H1 (cell line): ENCODE measurements at regions not wholly inside any gene's neighbourhood (a gene's known extent, or its start where the extent isn't known, plus 50 kb on each side); places are given as distances from the start of the nearest gene placed in this dataset.

Experiments
- CTCF ChIA-PET: fragments of 300-600 bp; sonication (Branson Sonifier 250); formaldehyde crosslinking; loops from one replicate; lab custom pipeline; 2021; ENCODE audit not compliant: partially characterized antibody; lab: Charles Lee
- POLR2A ChIA-PET: fragments of 300-600 bp; sonication (Branson Sonifier 250); formaldehyde crosslinking; loops from one replicate; lab custom pipeline; 2021; ENCODE audit warnings: inconsistent platforms; ENCODE audit not compliant: partially characterized antibody; lab: Charles Lee
- DNase-seq, 2 experiments: peaks; one replicate each; pipeline versions ENCODE4 v3.0.0 to v3.0.0-alpha.2; 2010 to 2022; ENCODE audit warnings: low spot score in 2 of 2, low read depth in 1 of 2, mixed read lengths in 1 of 2
- FAIRE-seq: peaks from 2 replicates; lab custom pipeline; 2011; peaks lifted over from hg19 to GRCh38; lab: Jason Lieb, UNC
- H2AFZ ChIP-seq: 2 replicates; pipeline ENCODE4 v1.8.1; 2012; ENCODE audit warnings: low read length, inconsistent platforms
- H2AK5ac ChIP-seq: 2 replicates; pipeline ENCODE4 v1.6.1; 2013; ENCODE audit warnings: low read depth, low read length
- H2BK120ac ChIP-seq: replicated peaks from 2 replicates; pipeline ENCODE3; 2013; ENCODE audit warnings: low read depth, low read length, inconsistent platforms
- H2BK12ac ChIP-seq: 2 replicates; pipeline ENCODE4 v1.6.1; 2013; ENCODE audit warnings: low read depth, low read length
- H2BK15ac ChIP-seq: 2 replicates; pipeline ENCODE4 v1.6.1; 2013; ENCODE audit warnings: low read length
- H2BK20ac ChIP-seq: 2 replicates; pipeline ENCODE4 v1.6.1; 2013; ENCODE audit warnings: low read length
- H2BK5ac ChIP-seq: 2 replicates; pipeline ENCODE4 v1.6.1; 2013; ENCODE audit warnings: low read depth, low read length
- H3K14ac ChIP-seq: 2 replicates; pipeline ENCODE4 v1.6.1; 2013; ENCODE audit warnings: inconsistent platforms; ENCODE audit not compliant: insufficient read length
- H3K18ac ChIP-seq: 2 replicates; pipeline ENCODE4 v1.6.1; 2013; ENCODE audit warnings: low read length; ENCODE audit errors: extremely low read depth
- H3K23ac ChIP-seq: 2 replicates; pipeline ENCODE4 v1.6.1; 2013; ENCODE audit warnings: inconsistent platforms; ENCODE audit not compliant: insufficient read length
- H3K23me2 ChIP-seq: 2 replicates; pipeline ENCODE4 v1.6.1; 2013; ENCODE audit warnings: low read depth, low read length
- H3K27ac ChIP-seq: 2 replicates; pipeline ENCODE4 v1.6.1; 2011; ENCODE audit warnings: low read depth, low read length, inconsistent platforms
- H3K27me3 ChIP-seq, 4 experiments: replicated peaks in 1 of 4; 1 replicate in 1 of 4; 2 replicates in 3 of 4; pipeline versions ENCODE4 v1.6.1 to v1.8.1; 2011 to 2013; ENCODE audit warnings: low read length in 3 of 4, mild to moderate bottlenecking in 3 of 4, inconsistent platforms in 2 of 4, mixed read lengths in 2 of 4, moderate library complexity in 1 of 4; ENCODE audit not compliant: control insufficient read depth in 3 of 4, insufficient read depth in 3 of 4; ENCODE audit errors: extremely low read depth in 1 of 4
- H3K36me3 ChIP-seq, 4 experiments: 2 replicates each; pipeline versions ENCODE4 v1.6.1 to v1.8.1; 2011 to 2013; ENCODE audit warnings: mild to moderate bottlenecking in 4 of 4, low read length in 3 of 4, moderate library complexity in 2 of 4, control low read depth in 1 of 4, inconsistent platforms in 1 of 4; ENCODE audit not compliant: insufficient read depth in 4 of 4, control insufficient read depth in 2 of 4
- H3K4ac ChIP-seq: replicated peaks from 2 replicates; pipeline ENCODE3; 2013; ENCODE audit warnings: low read length, low read depth, mixed read lengths, inconsistent platforms; ENCODE audit not compliant: insufficient read length
- H3K4me1 ChIP-seq, 4 experiments: replicated peaks in 1 of 4; 1 replicate in 1 of 4; 2 replicates in 3 of 4; pipeline versions ENCODE4 v1.6.1 to v1.8.1; 2011 to 2013; ENCODE audit warnings: low read length in 3 of 4, inconsistent platforms in 2 of 4, mixed read lengths in 1 of 4; ENCODE audit not compliant: insufficient read depth in 4 of 4, control insufficient read depth in 3 of 4
- H3K4me2 ChIP-seq, 2 experiments: 2 replicates each; pipeline versions ENCODE4 v1.6.1 to v1.8.1; 2011 to 2013; ENCODE audit warnings: low read depth in 2 of 2, low read length in 2 of 2, control low read depth in 1 of 2, inconsistent platforms in 1 of 2, mild to moderate bottlenecking in 1 of 2; ENCODE audit not compliant: insufficient read depth in 1 of 2
- H3K4me3 ChIP-seq, 4 experiments: fragments of 200-600, 300-600 bp in 1 of 4; sonication (generic), shearing (Covaris generic), sonication (Bioruptor Twin) in 1 of 4; 2 replicates each; pipeline versions ENCODE4 v1.5.1 to v1.8.1; 2011 to 2016; ENCODE audit warnings: low read length in 4 of 4, low read depth in 3 of 4, control low read depth in 2 of 4, inconsistent platforms in 2 of 4, mild to moderate bottlenecking in 2 of 4, mixed read lengths in 1 of 4, moderate library complexity in 1 of 4; ENCODE audit not compliant: insufficient read depth in 2 of 4; ENCODE audit errors: extremely low read depth in 1 of 4
- H3K56ac ChIP-seq: replicated peaks from 2 replicates; pipeline ENCODE3; 2013; ENCODE audit warnings: low read depth, mild to moderate bottlenecking, mixed read lengths, low read length, inconsistent platforms; ENCODE audit not compliant: insufficient read length
- H3K79me1 ChIP-seq: 2 replicates; pipeline ENCODE4 v1.6.1; 2013; ENCODE audit warnings: low read depth, low read length, control low read depth
- H3K79me2 ChIP-seq, 2 experiments: 2 replicates each; pipeline versions ENCODE4 v1.6.1 to v1.8.1; 2012 to 2013; ENCODE audit warnings: low read length in 2 of 2, mild to moderate bottlenecking in 2 of 2, inconsistent platforms in 1 of 2; ENCODE audit not compliant: insufficient read depth in 2 of 2, control insufficient read depth in 1 of 2
- H3K9ac ChIP-seq, 4 experiments: replicated peaks in 1 of 4; 1 replicate in 1 of 4; 2 replicates in 3 of 4; pipeline versions ENCODE4 v1.6.1 to v1.8.1; 2011 to 2013; ENCODE audit warnings: low read depth in 3 of 4, low read length in 3 of 4, control low read depth in 2 of 4, mild to moderate bottlenecking in 2 of 4, moderate library complexity in 2 of 4, inconsistent platforms in 1 of 4; ENCODE audit errors: extremely low read depth in 1 of 4
- H3K9me3 ChIP-seq, 2 experiments: 2 replicates each; pipeline versions ENCODE4 v1.6.1 to v1.8.1; 2012 to 2013; ENCODE audit warnings: mild to moderate bottlenecking in 2 of 2, moderate library complexity in 2 of 2, control low read depth in 1 of 2, inconsistent platforms in 1 of 2, low read depth in 1 of 2, low read length in 1 of 2, mixed read lengths in 1 of 2; ENCODE audit not compliant: insufficient read depth in 2 of 2
- H4K20me1 ChIP-seq, 2 experiments: replicated peaks in 1 of 2; 2 replicates each; pipeline versions ENCODE3 to v1.8.1; 2011 to 2013; ENCODE audit warnings: inconsistent platforms in 2 of 2, low read length in 2 of 2, mild to moderate bottlenecking in 1 of 2; ENCODE audit not compliant: insufficient read depth in 2 of 2, control insufficient read depth in 1 of 2
- H4K5ac ChIP-seq: 2 replicates; pipeline ENCODE4 v1.6.1; 2013; ENCODE audit warnings: low read length, low read depth, mixed read lengths, inconsistent platforms; ENCODE audit not compliant: insufficient read length
- H4K8ac ChIP-seq: 2 replicates; pipeline ENCODE4 v1.8.0; 2013; ENCODE audit warnings: mild to moderate bottlenecking, moderate library complexity, low read length, inconsistent platforms; ENCODE audit not compliant: insufficient read depth; ENCODE audit errors: extremely low read depth
- H4K91ac ChIP-seq: replicated peaks from 2 replicates; pipeline ENCODE3; 2013; ENCODE audit warnings: low read length, mixed read lengths, inconsistent platforms; ENCODE audit not compliant: insufficient read length
- BCL11A ChIP-seq, 2 experiments: IDR thresholded peaks; one replicate each; pipeline ENCODE4 v1.6.1; 2011; ENCODE audit warnings: low read depth in 2 of 2, low read length in 2 of 2, mild to moderate bottlenecking in 2 of 2
- CREB1 ChIP-seq: IDR thresholded peaks from 2 replicates; pipeline ENCODE4 v1.6.1; 2012; ENCODE audit warnings: inconsistent platforms
- FOSL1 ChIP-seq: IDR thresholded peaks from 2 replicates; pipeline ENCODE4 v1.6.1; 2011; ENCODE audit warnings: mild to moderate bottlenecking, low read depth, low read length, moderate library complexity; ENCODE audit not compliant: insufficient read depth
- GTF2F1 ChIP-seq: IDR thresholded peaks from 2 replicates; pipeline ENCODE4 v1.6.1; 2012; ENCODE audit warnings: low read depth, low read length, improper control_type of control experiment, borderline replicate concordance
- NANOG ChIP-seq: IDR thresholded peaks from 2 replicates; pipeline ENCODE4 v1.6.1; 2011; ENCODE audit warnings: low read length, low read depth, mild to moderate bottlenecking, inconsistent platforms; ENCODE audit not compliant: insufficient read depth, poor library complexity, severe bottlenecking
- RFX5 ChIP-seq: IDR thresholded peaks from 2 replicates; pipeline ENCODE4 v1.6.1; 2011; ENCODE audit warnings: low read depth, low read length, improper control_type of control experiment, borderline replicate concordance
- SAP30 ChIP-seq: fragments of 300-600 bp; sonication (generic); IDR thresholded peaks from 2 replicates; pipeline ENCODE4 v1.7.1; 2012; ENCODE audit warnings: low read length, moderate library complexity, mild to moderate bottlenecking, inconsistent platforms; ENCODE audit not compliant: insufficient read depth, insufficient replicate concordance
- SIN3A ChIP-seq, 2 experiments: IDR thresholded peaks in 1 of 2; conservative IDR thresholded peaks in 1 of 2; 2 replicates each; pipeline ENCODE4 v1.6.1; 2011 to 2012; ENCODE audit warnings: low read length in 2 of 2, improper control_type of control experiment in 1 of 2, low read depth in 1 of 2, mild to moderate bottlenecking in 1 of 2
- SIRT6 ChIP-seq: IDR thresholded peaks from one replicate; pipeline ENCODE4 v1.7.1; 2012; ENCODE audit warnings: low read length, inconsistent platforms
- SIX5 ChIP-seq: IDR thresholded peaks from 2 replicates; pipeline ENCODE4 v1.6.1; 2011; ENCODE audit warnings: mild to moderate bottlenecking, low read depth, low read length
- SP4 ChIP-seq: IDR thresholded peaks from 2 replicates; pipeline ENCODE4 v1.6.1; 2012; ENCODE audit warnings: low read length, inconsistent platforms
- SUZ12 ChIP-seq: fragments of 200-600 bp; sonication (generic); IDR thresholded peaks from 2 replicates; pipeline ENCODE4 v1.6.1; 2012; ENCODE audit warnings: mild to moderate bottlenecking, inconsistent platforms, low read length, moderate library complexity, mixed read lengths
- TAF1 ChIP-seq: IDR thresholded peaks from 2 replicates; pipeline ENCODE4 v1.6.1; 2011; ENCODE audit warnings: mild to moderate bottlenecking, low read depth, low read length
- TEAD4 ChIP-seq: IDR thresholded peaks from 2 replicates; pipeline ENCODE4 v1.6.1; 2012; ENCODE audit warnings: low read depth, low read length, inconsistent platforms, mixed read lengths
- ZNF274 ChIP-seq: IDR thresholded peaks from 2 replicates; pipeline ENCODE4 v1.7.0; 2012; ENCODE audit warnings: low read length, borderline replicate concordance; ENCODE audit errors: extremely low read depth
- whole genome bisulfite sequencing, 2 experiments: shearing (Covaris generic) in 1 of 2; methylation state at CpG; one replicate each; pipeline versions ENCODE4 v1.1.6 to v1.1.7; 2013 to 2015; ENCODE audit warnings: low lambda C conversion rate in 2 of 2, mixed read lengths in 2 of 2, inconsistent platforms in 1 of 2, low coverage in 1 of 2, missing lambda C conversion rate in 1 of 2; ENCODE audit not compliant: insufficient replicate concordance in 2 of 2, insufficient coverage in 1 of 2, insufficient read length in 1 of 2; ENCODE audit errors: extremely low coverage in 1 of 2, missing lambda C conversion rate in 1 of 2; 5-methylcytosine and 5-hydroxymethylcytosine counted together

- no peaks in the 10 kb centered on the region for H4K20me1 ChIP-seq
- no peak overlapping the region for H3K27ac ChIP-seq
- POLR2A ChIA-PET, result no interaction called here
- H3K79me1 ChIP-seq, result no peaks in the 10 kb centered on the region
- no peak overlapping the region for H2AK5ac ChIP-seq
- no peak overlapping the region for H2BK20ac ChIP-seq
- no peaks in the 10 kb centered on the region for H3K79me2 ChIP-seq
- CTCF ChIA-PET, result interaction anchor here (1.2 to 1.3 kb wide), 2 partner anchors 11 kb away, joined by 3 read pairs; no protein-coding TSS in a partner anchor
- 100% methylated on average over 3 of the region's 3 CpGs; no CpG with 5 or more reads in 1 of the 2 experiments for WGBS, 2 experiments
- FAIRE-seq, result no peak
- no peak overlapping the region for H3K9ac ChIP-seq
- H3K18ac ChIP-seq, result no peak overlapping the region
- no peak overlapping the region for H2BK120ac ChIP-seq
- H3K23ac ChIP-seq, result no peak overlapping the region
- H4K8ac ChIP-seq, result no peak overlapping the region
- no peak for DNase-seq
- no peak overlapping the region for H3K4ac ChIP-seq
- H3K4me2 ChIP-seq, result no peak overlapping the region
- no peak overlapping the region for H2BK12ac ChIP-seq
- H4K91ac ChIP-seq, result no peak overlapping the region
- peaks cover 0 to 3% (median 0%) of the 10 kb centered on the region in 4 experiments; a peak in 1 of 7 replicates for H3K27me3 ChIP-seq
- no peak overlapping the region for H2AFZ ChIP-seq
- H3K23me2 ChIP-seq, result no peaks in the 10 kb centered on the region
- H3K56ac ChIP-seq, result no peak overlapping the region
- H3K4me3 ChIP-seq, result no peak overlapping the region
- H3K36me3 ChIP-seq, result no peaks in the 10 kb centered on the region
- peaks cover 5 to 9% of the 10 kb centered on the region in 2 experiments; a peak in 2 of 4 replicates for H3K9me3 ChIP-seq
- H2BK15ac ChIP-seq, result no peak overlapping the region
- H3K4me1 ChIP-seq, result 0 out of 7 replicates have a peak, but pooled peaks cover 0 to 2% (median 0%) of the 10 kb centered on the region in 4 experiments
- no peak overlapping the region for H4K5ac ChIP-seq
- no peak overlapping the region for H2BK5ac ChIP-seq
- H3K14ac ChIP-seq, result no peak overlapping the region
- TF ChIP-seq NANOG, result no peak
- TF ChIP-seq CREB1, result no peak
- TF ChIP-seq SIX5, result no peak
- no peak for TF ChIP-seq TEAD4
- TF ChIP-seq SIRT6, result no peak
- no peak for TF ChIP-seq RFX5
- no peak for TF ChIP-seq FOSL1
- no peak for TF ChIP-seq TAF1
- TF ChIP-seq ZNF274, result no peak
- no peak for TF ChIP-seq BCL11A (IDR thresholded peaks at IDR 0.05; ENCODE audit: low read depth in 2 of 2, low read length in 2 of 2)
- TF ChIP-seq SP4, result no peak
- TF ChIP-seq SUZ12, result no peak
- TF ChIP-seq SIN3A (conservative IDR thresholded peaks at IDR 0.05 in 1 of 2, IDR thresholded peaks at IDR 0.05 in 1 of 2; ENCODE audit: low read depth in 1 of 2, low read length in 2 of 2), result no peak
- no peak for TF ChIP-seq SAP30
- TF ChIP-seq GTF2F1, result no peak
Measured at GRCh38 chr3:7812490-7812889, 689.1 kb upstream of the LMCD1 start.
